ENCODE measurements at regions not wholly inside any gene's neighbourhood (a gene's known extent, or its start where the extent isn't known, plus 50 kb on each side); places are given as distances from the start of the nearest gene placed in this dataset.

- H3K4me1 ChIP-seq (ENCODE audit: insufficient read depth, low read length, poor library complexity, severe bottlenecking): no peaks in the 10 kb centered on the region
- TF ChIP-seq EZH2 (IDR thresholded peaks at IDR 0.05; ENCODE audit: borderline replicate concordance, low read depth, low read length, poor library complexity, severe bottlenecking): no peak
- TF ChIP-seq, protein P1, sequence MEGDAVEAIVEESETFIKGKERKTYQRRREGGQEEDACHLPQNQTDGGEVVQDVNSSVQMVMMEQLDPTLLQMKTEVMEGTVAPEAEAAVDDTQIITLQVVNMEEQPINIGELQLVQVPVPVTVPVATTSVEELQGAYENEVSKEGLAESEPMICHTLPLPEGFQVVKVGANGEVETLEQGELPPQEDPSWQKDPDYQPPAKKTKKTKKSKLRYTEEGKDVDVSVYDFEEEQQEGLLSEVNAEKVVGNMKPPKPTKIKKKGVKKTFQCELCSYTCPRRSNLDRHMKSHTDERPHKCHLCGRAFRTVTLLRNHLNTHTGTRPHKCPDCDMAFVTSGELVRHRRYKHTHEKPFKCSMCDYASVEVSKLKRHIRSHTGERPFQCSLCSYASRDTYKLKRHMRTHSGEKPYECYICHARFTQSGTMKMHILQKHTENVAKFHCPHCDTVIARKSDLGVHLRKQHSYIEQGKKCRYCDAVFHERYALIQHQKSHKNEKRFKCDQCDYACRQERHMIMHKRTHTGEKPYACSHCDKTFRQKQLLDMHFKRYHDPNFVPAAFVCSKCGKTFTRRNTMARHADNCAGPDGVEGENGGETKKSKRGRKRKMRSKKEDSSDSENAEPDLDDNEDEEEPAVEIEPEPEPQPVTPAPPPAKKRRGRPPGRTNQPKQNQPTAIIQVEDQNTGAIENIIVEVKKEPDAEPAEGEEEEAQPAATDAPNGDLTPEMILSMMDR (conservative IDR thresholded peaks at IDR 0.05; ENCODE audit: low read depth, low read length): no peak
- ChIA-PET CTCF (no interaction called here), POLR2A (ENCODE audit: low non-redundant PET) (no interaction called here)
- intact Hi-C loops (cut with micrococcal nuclease; ENCODE audit: unreplicated experiment): no loop called here
- H3K9me3 ChIP-seq (ENCODE audit: low read depth, low read length, poor library complexity, severe bottlenecking): no peaks in the 10 kb centered on the region
- H3K36me3 ChIP-seq (ENCODE audit: insufficient read depth, low read length, poor library complexity, severe bottlenecking): no peaks in the 10 kb centered on the region
- DNase-seq (ENCODE audit: low spot score): no peak
- no peak overlapping the region for H3K4me3 ChIP-seq (ENCODE audit: low read depth, low read length, poor library complexity, severe bottlenecking)
- no TSS peak for BruUV-seq (replicated peaks)
- H3K27ac ChIP-seq (ENCODE audit: low read depth, low read length, poor library complexity, severe bottlenecking): no peak overlapping the region
- H3K27me3 ChIP-seq (replicated peaks; ENCODE audit: insufficient read depth, low read depth, low read length, poor library complexity): peaks cover 2% of the 10 kb centered on the region
These were observed 407.0 kb downstream of the FUT8 start for GRCh38 chr14:65819569-65819968.

- DNase-seq (ENCODE audit: low spot score): no peak
- Histone ChIP-seq H3K27me3 (replicated peaks; ENCODE audit: insufficient read depth, low read depth, low read length, poor library complexity) (peaks cover 2% of the 10 kb centered on the region), H3K9me3 (ENCODE audit: low read depth, low read length, poor library complexity, severe bottlenecking) (no peaks in the 10 kb centered on the region), H3K4me3 (ENCODE audit: low read depth, low read length, poor library complexity, severe bottlenecking) (no peak overlapping the region), H3K36me3 (ENCODE audit: insufficient read depth, low read length, poor library complexity, severe bottlenecking) (no peaks in the 10 kb centered on the region), H3K4me1 (ENCODE audit: insufficient read depth, low read length, poor library complexity, severe bottlenecking) (no peaks in the 10 kb centered on the region), H3K27ac (ENCODE audit: low read depth, low read length, poor library complexity, severe bottlenecking) (no peak overlapping the region)
- TF ChIP-seq, protein P1 (conservative IDR thresholded peaks at IDR 0.05; ENCODE audit: low read depth, low read length): no peak
- TF ChIP-seq EZH2 (IDR thresholded peaks at IDR 0.05; ENCODE audit: borderline replicate concordance, low read depth, low read length, poor library complexity, severe bottlenecking): no peak
- CTCF ChIA-PET: no interaction called here
- POLR2A ChIA-PET (ENCODE audit: low non-redundant PET): no interaction called here
- BruUV-seq (replicated peaks): no TSS peak
- intact Hi-C loops (cut with micrococcal nuclease; ENCODE audit: unreplicated experiment): no loop called here
These were observed 408.8 kb downstream of the FUT8 start for GRCh38 chr14:65821224-65821753.

DNA sequence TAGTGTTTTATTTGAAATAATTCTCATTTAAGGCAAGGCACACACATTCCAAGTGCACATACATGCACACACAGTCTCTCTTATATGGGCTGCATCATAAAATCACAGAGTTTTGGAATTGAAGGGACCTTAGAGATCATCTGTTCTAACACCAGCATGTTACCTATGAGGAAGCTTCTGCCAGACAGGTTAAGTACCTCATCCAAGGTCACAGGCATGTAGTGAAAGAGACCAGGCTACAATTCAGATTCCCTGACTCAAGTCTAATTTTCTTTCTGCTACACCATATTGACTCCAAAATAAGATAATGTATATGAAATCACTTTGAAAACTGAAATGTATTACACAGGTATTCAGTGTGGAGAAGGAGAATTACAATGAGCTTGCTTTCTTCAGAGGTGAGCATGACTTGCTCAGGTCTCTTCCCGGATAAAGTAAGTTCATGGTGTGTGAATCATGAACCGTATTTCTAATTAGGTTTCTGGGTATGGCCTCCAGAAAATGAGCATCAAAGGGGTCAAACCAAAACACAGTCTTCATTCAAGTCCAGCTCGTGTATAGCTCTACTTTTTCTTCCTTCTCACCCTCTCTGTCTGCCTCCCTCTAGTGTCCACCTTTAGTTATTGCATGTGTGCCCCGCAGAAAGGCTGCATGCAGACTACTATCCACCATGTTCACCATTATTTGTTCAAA, 411.9 kb downstream of the FUT8 start:
- H3K4me1 ChIP-seq (ENCODE audit: insufficient read depth, low read length, poor library complexity, severe bottlenecking): no peaks in the 10 kb centered on the region
- H3K27ac ChIP-seq (ENCODE audit: low read depth, low read length, poor library complexity, severe bottlenecking): no peak overlapping the region
- CTCF ChIA-PET: interaction anchor here (0.6 to 1.4 kb wide), 6 partner anchors 8 to 660 kb away, joined by 3 to 25 read pairs (median 6); no protein-coding TSS in a partner anchor
- DNase-seq (ENCODE audit: low spot score): peak; percentile 70
- intact Hi-C loops (cut with micrococcal nuclease; ENCODE audit: unreplicated experiment): loop anchor here (2.0 kb wide), 1 partner anchor 660 kb away; no protein-coding TSS in a partner anchor
- BruUV-seq (replicated peaks): no TSS peak
- peaks cover 17% of the 10 kb centered on the region for H3K27me3 ChIP-seq (replicated peaks; ENCODE audit: insufficient read depth, low read depth, low read length, poor library complexity)
- H3K36me3 ChIP-seq (ENCODE audit: insufficient read depth, low read length, poor library complexity, severe bottlenecking): no peaks in the 10 kb centered on the region
- no peaks in the 10 kb centered on the region for H3K9me3 ChIP-seq (ENCODE audit: low read depth, low read length, poor library complexity, severe bottlenecking)
- no peak overlapping the region for H3K4me3 ChIP-seq (ENCODE audit: low read depth, low read length, poor library complexity, severe bottlenecking)
- TF ChIP-seq EZH2 (IDR thresholded peaks at IDR 0.05; ENCODE audit: borderline replicate concordance, low read depth, low read length, poor library complexity, severe bottlenecking): no peak
- TF ChIP-seq, protein P1 (conservative IDR thresholded peaks at IDR 0.05; ENCODE audit: low read depth, low read length): peak; percentile 92
- POLR2A ChIA-PET (ENCODE audit: low non-redundant PET): interaction anchor here (0.6 kb wide), 1 partner anchor 210 kb away, joined by 4 read pairs; no protein-coding TSS in a partner anchor
